ENCODE measurements at regions not wholly inside any gene's neighbourhood (a gene's known extent, or its start where the extent isn't known, plus 50 kb on each side); places are given as distances from the start of the nearest gene placed in this dataset.

GRCh38 chr17:77322514-77323412 lies 182.0 kb downstream of the SEC14L1 start (continued):
- TF ChIP-seq ZBTB39 (CRISPR knock-in tag; IDR thresholded peaks at IDR 0.05) (no peak), ZNF33A (CRISPR knock-in tag; IDR thresholded peaks at IDR 0.05; ENCODE audit: borderline replicate concordance) (no peak), FOSL2 (CRISPR knock-in tag; IDR thresholded peaks at IDR 0.05) (peak; percentile 98), MTF1 (CRISPR knock-in tag; IDR thresholded peaks at IDR 0.05) (no peak), ZNF609 (CRISPR knock-in tag; IDR thresholded peaks at IDR 0.05; ENCODE audit: borderline replicate concordance) (no peak), ZNF343 (CRISPR knock-in tag; IDR thresholded peaks at IDR 0.05) (no peak), KMT2B (CRISPR knock-in tag; IDR thresholded peaks at IDR 0.05) (no peak), ZFP36L1 (CRISPR knock-in tag; IDR thresholded peaks at IDR 0.05) (no peak), NPAS2 (CRISPR knock-in tag; IDR thresholded peaks at IDR 0.05; ENCODE audit: borderline replicate concordance) (no peak), MAX (IDR thresholded peaks at IDR 0.05) (peak; percentile 40; the same call in 1 of the 2 replicates), ZNF143 (CRISPR knock-in tag; IDR thresholded peaks at IDR 0.05) (no peak), YEATS4 (CRISPR knock-in tag; IDR thresholded peaks at IDR 0.05; ENCODE audit: borderline replicate concordance) (no peak; the same call in 1 of the 2 replicates), ZNF891 (CRISPR knock-in tag; IDR thresholded peaks at IDR 0.05) (no peak), TERF1 (CRISPR knock-in tag; IDR thresholded peaks at IDR 0.05) (no peak), SMAD1 (CRISPR knock-in tag; IDR thresholded peaks at IDR 0.05; ENCODE audit: borderline replicate concordance, low read depth) (0 out of 2 replicates have a peak, but pooled peaks have one; percentile 5), ATM (IDR thresholded peaks at IDR 0.05; ENCODE audit: borderline replicate concordance) (no peak), ZBTB3 (CRISPR knock-in tag; IDR thresholded peaks at IDR 0.05; ENCODE audit: borderline replicate concordance, low read depth) (no peak), NFIC (IDR thresholded peaks at IDR 0.05; ENCODE audit: low read length) (no peak), JUNB (CRISPR knock-in tag; IDR thresholded peaks at IDR 0.05; ENCODE audit: borderline replicate concordance) (peak; percentile 59; the same call in 1 of the 2 replicates), ZSCAN12 (CRISPR knock-in tag; IDR thresholded peaks at IDR 0.05) (no peak), GTF2F1 (IDR thresholded peaks at IDR 0.05; ENCODE audit: low read length) (no peak)

All from HepG2 (cell line).